OCI-LY7 (cell line): ENCODE measurements at regions not wholly inside any gene's neighbourhood (a gene's known extent, or its start where the extent isn't known, plus 50 kb on each side); places are given as distances from the start of the nearest gene placed in this dataset.

Source experiments
- BruUV-seq: library from RNA; stranded (reverse); fragments of 400-500 nt; replicated peaks from 2 replicates; lab custom pipeline; 2021; lab: Mats Ljungman, UMichigan
- CTCF ChIA-PET: fragments of 300-600 bp; sonication (Branson Sonifier 250); formaldehyde crosslinking; loops from one replicate; lab custom pipeline; 2022; ENCODE audit warnings: antibody characterized with exemption; ENCODE audit not compliant: unreplicated experiment; lab: Charles Lee
- POLR2A ChIA-PET: fragments of 300-600 bp; sonication (Branson Sonifier 250); formaldehyde crosslinking; loops from one replicate; lab custom pipeline; 2022; ENCODE audit warnings: antibody characterized with exemption; lab: Charles Lee
- DNase-seq: peaks from one replicate; pipeline ENCODE4 v3.0.0-alpha.2; 2015; ENCODE audit warnings: low spot score
- H2AFZ ChIP-seq: fragments of 200-600 bp; sonication (generic), shearing (Covaris generic); 2 replicates; pipeline ENCODE4 v1.6.1; 2014; ENCODE audit warnings: mild to moderate bottlenecking, antibody characterized with exemption, low read length, moderate library complexity
- H3K27ac ChIP-seq: fragments of 200-600 bp; sonication (generic); 2 replicates; pipeline ENCODE4 v1.5.1; 2014; ENCODE audit warnings: mixed run types, low read depth, mild to moderate bottlenecking, moderate library complexity, low read length, inconsistent platforms; ENCODE audit not compliant: poor library complexity, severe bottlenecking
- H3K36me3 ChIP-seq: fragments of 200-600 bp; sonication (generic); 2 replicates; pipeline ENCODE4 v1.6.1; 2014; ENCODE audit warnings: mild to moderate bottlenecking, antibody characterized with exemption, low read length, moderate library complexity, mixed read lengths; ENCODE audit not compliant: insufficient read depth
- H3K4me1 ChIP-seq: fragments of 200-600 bp; sonication (generic); 2 replicates; pipeline ENCODE4 v1.5.1; 2014; ENCODE audit warnings: mild to moderate bottlenecking, low read length; ENCODE audit not compliant: insufficient read depth, poor library complexity, severe bottlenecking
- H3K4me2 ChIP-seq: fragments of 200-600 bp; sonication (generic); 2 replicates; pipeline ENCODE4 v1.6.1; 2014; ENCODE audit warnings: mild to moderate bottlenecking, low read length
- H3K4me3 ChIP-seq: fragments of 200-600 bp; sonication (generic); 2 replicates; pipeline ENCODE4 v1.5.1; 2014; ENCODE audit warnings: mild to moderate bottlenecking, low read depth, low read length; ENCODE audit not compliant: poor library complexity, severe bottlenecking
- H3K79me2 ChIP-seq: fragments of 200-600 bp; sonication (generic); 2 replicates; pipeline ENCODE4 v1.6.1; 2016; ENCODE audit warnings: low read depth, mild to moderate bottlenecking, low read length, moderate library complexity, mixed read lengths; ENCODE audit not compliant: insufficient read depth
- H3K9me2 ChIP-seq: fragments of 200-600 bp; sonication (generic); 2 replicates; pipeline ENCODE4 v1.6.1; 2016; ENCODE audit warnings: mild to moderate bottlenecking, low read length, mixed read lengths; ENCODE audit not compliant: insufficient read depth
- H3K9me3 ChIP-seq: fragments of 200-600 bp; sonication (generic); 2 replicates; pipeline ENCODE4 v1.6.1; 2014; ENCODE audit warnings: mild to moderate bottlenecking, mixed run types, low read length, mixed read lengths
- H4K20me1 ChIP-seq: fragments of 200-600 bp; sonication (generic); 2 replicates; pipeline ENCODE4 v1.6.1; 2014; ENCODE audit warnings: mild to moderate bottlenecking, antibody characterized with exemption, low read length, moderate library complexity, mixed read lengths; ENCODE audit not compliant: insufficient read depth
- CTCF ChIP-seq: fragments of 200-600 bp; sonication (generic); conservative IDR thresholded peaks from 2 replicates; pipeline ENCODE4 v1.5.1; 2014; ENCODE audit warnings: mild to moderate bottlenecking, antibody characterized with exemption, low read length, moderate library complexity, mixed read lengths
- EZH2phosphoT487 ChIP-seq: fragments of 200-600 bp; sonication (generic); IDR thresholded peaks from 2 replicates; pipeline ENCODE4 v1.6.1; 2018; ENCODE audit warnings: low read depth, borderline replicate concordance, mild to moderate bottlenecking, mixed run types, antibody characterized with exemption, low read length, moderate library complexity, mixed read lengths
- intact Hi-C: fragments of 100-400 bp; cut with micrococcal nuclease; formaldehyde crosslinking; loops from one replicate; pipeline ENCODE4 v1.10.0; 2022; ENCODE audit not compliant: unreplicated experiment

- no TSS peak for BruUV-seq
- CTCF ChIA-PET, result no interaction called here
Observed at GRCh38 chr5:145360936-145361335, 474.2 kb downstream of the PRELID2 start.

DNA sequence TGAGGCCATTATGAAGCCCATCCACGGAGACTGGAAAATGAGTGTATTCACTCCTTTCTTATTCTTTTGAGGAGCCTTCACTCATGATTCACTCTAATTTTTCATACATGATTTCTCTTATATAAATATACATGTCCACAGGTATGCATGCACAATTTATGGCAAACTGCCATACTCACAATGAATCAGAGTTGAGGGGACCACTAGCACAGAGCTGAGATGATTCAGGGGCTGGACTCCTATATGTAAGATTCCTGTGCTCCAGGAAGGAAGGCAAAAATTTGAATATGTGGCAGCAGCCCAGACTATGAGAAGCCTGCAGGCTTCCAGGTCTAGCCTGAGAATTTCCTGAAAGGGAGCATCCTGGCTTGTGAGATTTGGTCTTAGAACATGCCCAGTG, 484.6 kb downstream of the PRELID2 start:
- intact Hi-C loops, result no loop called here
- Histone ChIP-seq H3K9me2 (no peaks in the 10 kb centered on the region), H2AFZ (no peak overlapping the region), H3K9me3 (no peaks in the 10 kb centered on the region), H3K4me2 (no peak overlapping the region), H3K27ac (no peak overlapping the region), H3K36me3 (no peaks in the 10 kb centered on the region), H4K20me1 (no peaks in the 10 kb centered on the region), H3K4me3 (no peak overlapping the region), H3K79me2 (no peaks in the 10 kb centered on the region), H3K4me1 (no peaks in the 10 kb centered on the region)
- no peak for TF ChIP-seq CTCF
- CTCF ChIA-PET, result no interaction called here
- no TSS peak for BruUV-seq
- no peak for DNase-seq
- POLR2A ChIA-PET, result interaction anchor here (0.6 kb wide), 2 partner anchors 9 to 1097 kb away, joined by 3 read pairs; partner anchors contain the start of gene TCERG1

More at GRCh38 chr5:145360936-145361335, 474.2 kb downstream of the PRELID2 start:
- H3K4me2 ChIP-seq, result no peak overlapping the region
- no peaks in the 10 kb centered on the region for H3K9me3 ChIP-seq
- H3K79me2 ChIP-seq, result no peaks in the 10 kb centered on the region
- no peak for TF ChIP-seq CTCF
- TF ChIP-seq EZH2phosphoT487, result no peak
- no peaks in the 10 kb centered on the region for H4K20me1 ChIP-seq
- no peaks in the 10 kb centered on the region for H3K36me3 ChIP-seq
- intact Hi-C loops, result no loop called here
- POLR2A ChIA-PET, result no interaction called here
- no peaks in the 10 kb centered on the region for H3K4me1 ChIP-seq
- DNase-seq, result no peak
- no peak overlapping the region for H3K27ac ChIP-seq
- no peak overlapping the region for H2AFZ ChIP-seq
- no peak overlapping the region for H3K4me3 ChIP-seq
- no peaks in the 10 kb centered on the region for H3K9me2 ChIP-seq

DNA sequence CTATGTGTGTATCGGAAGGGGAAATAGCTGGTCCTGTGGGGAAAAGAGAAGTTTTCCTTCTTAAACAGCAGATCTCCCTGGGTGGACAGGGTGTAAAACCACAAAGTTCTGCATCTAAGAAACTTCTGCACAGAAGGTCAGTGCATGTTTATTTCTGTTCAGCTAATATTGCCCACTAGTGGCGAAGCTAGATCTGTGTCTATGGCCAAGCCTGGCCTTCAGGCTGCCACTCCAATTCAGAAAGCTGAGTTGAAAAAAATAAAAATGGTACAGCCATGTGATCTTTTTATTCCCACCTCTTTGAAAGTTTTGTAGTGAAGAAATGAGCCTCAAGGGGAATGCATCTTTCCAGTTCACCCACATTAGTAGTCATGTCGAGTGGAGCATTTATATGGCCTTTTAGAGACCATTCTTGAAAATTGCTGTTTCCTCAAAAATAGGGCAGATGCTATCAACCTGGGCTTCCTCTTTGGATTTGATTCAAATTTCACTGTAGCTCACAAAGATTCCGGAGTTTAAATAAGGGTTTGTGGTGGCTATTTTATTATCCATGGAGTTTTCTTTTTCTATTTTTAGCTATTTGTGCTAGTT, 488.0 kb downstream of the PRELID2 start:
- peak; percentile 67 for TF ChIP-seq CTCF
- no peak for TF ChIP-seq EZH2phosphoT487
- no TSS peak for BruUV-seq
- H3K79me2 ChIP-seq, result no peaks in the 10 kb centered on the region
- no peak overlapping the region for H3K4me2 ChIP-seq
- no peaks in the 10 kb centered on the region for H3K9me3 ChIP-seq
- ChIA-PET POLR2A (interaction anchor here (0.7 to 0.8 kb wide), 2 partner anchors 10 to 1086 kb away, joined by 3 read pairs; no protein-coding TSS in a partner anchor), CTCF (no interaction called here)
- H3K27ac ChIP-seq, result no peak overlapping the region
- H4K20me1 ChIP-seq, result no peaks in the 10 kb centered on the region
- DNase-seq, result peak; percentile 2
- no peaks in the 10 kb centered on the region for H3K9me2 ChIP-seq
- no peak overlapping the region for H2AFZ ChIP-seq
- H3K36me3 ChIP-seq, result no peaks in the 10 kb centered on the region
- H3K4me3 ChIP-seq, result no peak overlapping the region
- intact Hi-C loops, result no loop called here
- no peaks in the 10 kb centered on the region for H3K4me1 ChIP-seq
